A549 (cell line): ENCODE measurements at regions not wholly inside any gene's neighbourhood (a gene's known extent, or its start where the extent isn't known, plus 50 kb on each side); places are given as distances from the start of the nearest gene placed in this dataset.

ENCODE experiments used
- CEBPB ChIP-seq, 2 experiments: fragments of >200 bp in 1 of 2; sonication (Bioruptor Twin) in 1 of 2; formaldehyde crosslinking in 1 of 2; IDR thresholded peaks; 2 replicates each; pipeline ENCODE4 v1.6.1; 2012 to 2016
- CHD2 ChIP-seq: fragments of 150-350 bp; IDR thresholded peaks from 2 replicates; pipeline ENCODE4 v1.6.1; 2014; ENCODE audit warnings: low read length; ENCODE audit not compliant: partially characterized antibody
- CTCF ChIP-seq: fragments of >200 bp; sonication (Bioruptor Twin); formaldehyde crosslinking; IDR thresholded peaks from 3 replicates; pipeline ENCODE4 v1.5.1; 2016
- E2F6 ChIP-seq: IDR thresholded peaks from 2 replicates; pipeline ENCODE4 v1.6.1; 2012; ENCODE audit warnings: low read depth, borderline replicate concordance
- ELK1 ChIP-seq: fragments of 150-350 bp; IDR thresholded peaks from 2 replicates; pipeline ENCODE4 v1.6.1; 2014; ENCODE audit warnings: low read depth, mild to moderate bottlenecking, low read length
- EP300 ChIP-seq, 2 experiments: fragments of >200 bp; sonication (Bioruptor Twin); formaldehyde crosslinking; IDR thresholded peaks; 2 replicates in 1 of 2; 3 replicates in 1 of 2; pipeline ENCODE4 v1.6.1; 2016 to 2017
- MAX ChIP-seq: IDR thresholded peaks from 2 replicates; pipeline ENCODE4 v1.6.1; 2012
- MAZ ChIP-seq: fragments of 150-350 bp; IDR thresholded peaks from 2 replicates; pipeline ENCODE4 v1.6.1; 2014; ENCODE audit warnings: antibody characterized with exemption, low read depth, low read length, borderline replicate concordance
- POLR2A ChIP-seq: IDR thresholded peaks from 2 replicates; pipeline ENCODE4 v1.6.1; 2012; ENCODE audit warnings: mild to moderate bottlenecking, low read length
- RAD21 ChIP-seq, 2 experiments: fragments of >200 bp in 1 of 2; sonication (Bioruptor Twin) in 1 of 2; formaldehyde crosslinking in 1 of 2; IDR thresholded peaks in 1 of 2; conservative IDR thresholded peaks in 1 of 2; 2 replicates in 1 of 2; 3 replicates in 1 of 2; pipeline ENCODE4 v1.6.1; 2012 to 2018; ENCODE audit warnings: inconsistent platforms in 1 of 2
- SMC3 ChIP-seq: fragments of >200 bp; sonication (Bioruptor Twin); formaldehyde crosslinking; IDR thresholded peaks from 3 replicates; pipeline ENCODE4 v1.6.1; 2018; ENCODE audit warnings: inconsistent platforms
- USF2 ChIP-seq: fragments of 450-650 bp; IDR thresholded peaks from 2 replicates; pipeline ENCODE4 v1.6.1; 2014; ENCODE audit warnings: antibody characterized with exemption

- TF ChIP-seq RAD21 (conservative IDR thresholded peaks at IDR 0.05 in 1 of 2, IDR thresholded peaks at IDR 0.05 in 1 of 2) = no peak
- no peak for TF ChIP-seq EP300 (IDR thresholded peaks at IDR 0.05)
- no peak for TF ChIP-seq E2F6
- no peak for TF ChIP-seq CTCF
- no peak for TF ChIP-seq CEBPB (IDR thresholded peaks at IDR 0.05)
- no peak for TF ChIP-seq MAX
- TF ChIP-seq CHD2 = no peak
- TF ChIP-seq USF2 = no peak
- no peak for TF ChIP-seq POLR2A
- no peak for TF ChIP-seq SMC3
- TF ChIP-seq ELK1 = no peak
- no peak for TF ChIP-seq MAZ
These were observed 51.6 kb upstream of the ACTR3 start for GRCh38 chr2:113838277-113838676.
